Sigmoid colon (tissue), 6 donors: ENCODE measurements at regions not wholly inside any gene's neighbourhood (a gene's known extent, or its start where the extent isn't known, plus 50 kb on each side); places are given as distances from the start of the nearest gene placed in this dataset.

Experiments used
- DNase-seq: peaks from one replicate; pipeline ENCODE4 v3.0.0-alpha.2; 2019
- H3K27ac ChIP-seq, 4 donors: fragments of 200-600 bp; sonication (generic); one replicate each; pipeline ENCODE4 v1.5.1; 2016 to 2019; ENCODE audit warnings: mild to moderate bottlenecking in 1 of 4
- H3K27me3 ChIP-seq, 3 donors: fragments of 200-600 bp; sonication (generic); one replicate each; pipeline ENCODE4 v1.5.1; 2019; ENCODE audit warnings: mild to moderate bottlenecking in 1 of 3
- H3K36me3 ChIP-seq, 4 donors: fragments of 200-600 bp; sonication (generic); one replicate each; pipeline ENCODE4 v1.5.1; 2016 to 2019
- H3K4me1 ChIP-seq, 4 donors: fragments of 200-600 bp; sonication (generic); one replicate each; pipeline ENCODE4 v1.5.1; 2017 to 2019
- H3K4me3 ChIP-seq, 4 donors: fragments of 200-600 bp; sonication (generic); one replicate each; pipeline ENCODE4 v1.5.1; 2017 to 2019; ENCODE audit warnings: mild to moderate bottlenecking in 2 of 4, moderate library complexity in 1 of 4
- H3K9me3 ChIP-seq, 4 donors: fragments of 200-600 bp in 3 of 4; sonication (generic) in 3 of 4; one replicate each; pipeline versions ENCODE4 v1.5.1 to v1.6.1; 2013 to 2019
- EP300 ChIP-seq, 4 donors: sonication (generic); formaldehyde crosslinking; IDR thresholded peaks; one replicate each; pipeline ENCODE4 v1.6.1; 2017; ENCODE audit warnings: antibody characterized with exemption in 4 of 4
- POLR2A ChIP-seq, 2 donors: fragments of 450-650 bp; IDR thresholded peaks; one replicate each; pipeline ENCODE4 v1.6.1; 2016; ENCODE audit warnings: antibody characterized with exemption in 2 of 2, mild to moderate bottlenecking in 2 of 2, moderate library complexity in 2 of 2
- POLR2AphosphoS5 ChIP-seq, 4 donors: sonication (generic); formaldehyde crosslinking; IDR thresholded peaks; one replicate each; pipeline ENCODE4 v1.6.1; 2017; ENCODE audit warnings: antibody characterized with exemption in 4 of 4
- WGBS, 2 donors: extraction: QIAGEN DNeasy Blood & Tissue Kit; methylation state at CpG; one replicate each; pipeline ENCODE4 v1.1.7; 2013; 5-methylcytosine and 5-hydroxymethylcytosine counted together
- intact Hi-C: fragments of 100-400 bp; cut with DNase I; formaldehyde crosslinking; loops from one replicate; pipeline ENCODE4 v1.15.1; 2023
- TF ChIP-seq, protein P1 (sequence below), 4 experiments: fragments of 450-650 bp in 3 of 4; fragments of 200-600 bp in 1 of 4; IDR thresholded peaks; one replicate each; pipeline ENCODE4 v1.5.1; 2016 to 2019; ENCODE audit warnings: antibody characterized with exemption in 4 of 4, mild to moderate bottlenecking in 3 of 4, moderate library complexity in 2 of 4
- donor health status: healthy with polysubstance abuse.
- donor health status: healthy.

DNA sequence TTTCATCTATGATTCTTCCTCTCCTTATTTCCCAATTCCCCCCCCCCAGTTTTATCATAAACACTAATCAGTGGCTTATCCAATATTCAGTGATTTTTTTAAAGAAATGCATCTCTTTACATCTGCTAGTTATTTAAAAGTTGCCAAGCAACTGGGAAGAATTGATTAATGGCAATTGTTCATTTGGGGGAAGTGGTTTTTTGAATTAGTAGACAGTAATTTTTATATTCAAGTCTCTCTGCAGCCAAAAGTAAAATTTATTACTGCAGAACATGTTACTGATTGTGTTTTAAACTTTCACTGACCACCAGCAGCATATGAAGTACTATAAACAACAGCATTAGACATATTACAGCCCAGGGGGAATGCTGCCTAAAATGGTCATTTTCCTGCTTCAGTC is 308.8 kb upstream of the NREP start:
- no peaks in the 10 kb centered on the region for H3K4me1 ChIP-seq
- H3K9me3 ChIP-seq: no peaks in the 10 kb centered on the region
- no peak for TF ChIP-seq EP300 (IDR thresholded peaks at IDR 0.05)
- no peak for TF ChIP-seq POLR2AphosphoS5 (IDR thresholded peaks at IDR 0.05)
- TF ChIP-seq, protein P1, sequence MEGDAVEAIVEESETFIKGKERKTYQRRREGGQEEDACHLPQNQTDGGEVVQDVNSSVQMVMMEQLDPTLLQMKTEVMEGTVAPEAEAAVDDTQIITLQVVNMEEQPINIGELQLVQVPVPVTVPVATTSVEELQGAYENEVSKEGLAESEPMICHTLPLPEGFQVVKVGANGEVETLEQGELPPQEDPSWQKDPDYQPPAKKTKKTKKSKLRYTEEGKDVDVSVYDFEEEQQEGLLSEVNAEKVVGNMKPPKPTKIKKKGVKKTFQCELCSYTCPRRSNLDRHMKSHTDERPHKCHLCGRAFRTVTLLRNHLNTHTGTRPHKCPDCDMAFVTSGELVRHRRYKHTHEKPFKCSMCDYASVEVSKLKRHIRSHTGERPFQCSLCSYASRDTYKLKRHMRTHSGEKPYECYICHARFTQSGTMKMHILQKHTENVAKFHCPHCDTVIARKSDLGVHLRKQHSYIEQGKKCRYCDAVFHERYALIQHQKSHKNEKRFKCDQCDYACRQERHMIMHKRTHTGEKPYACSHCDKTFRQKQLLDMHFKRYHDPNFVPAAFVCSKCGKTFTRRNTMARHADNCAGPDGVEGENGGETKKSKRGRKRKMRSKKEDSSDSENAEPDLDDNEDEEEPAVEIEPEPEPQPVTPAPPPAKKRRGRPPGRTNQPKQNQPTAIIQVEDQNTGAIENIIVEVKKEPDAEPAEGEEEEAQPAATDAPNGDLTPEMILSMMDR (IDR thresholded peaks at IDR 0.05): no peak
- no peak for TF ChIP-seq POLR2A (IDR thresholded peaks at IDR 0.05)
- no peaks in the 10 kb centered on the region for H3K36me3 ChIP-seq
- no peaks in the 10 kb centered on the region for H3K27me3 ChIP-seq
- intact Hi-C loops: no loop called here
- DNase-seq: no peak
- no peak overlapping the region for H3K4me3 ChIP-seq
- no peak overlapping the region for H3K27ac ChIP-seq

DNA sequence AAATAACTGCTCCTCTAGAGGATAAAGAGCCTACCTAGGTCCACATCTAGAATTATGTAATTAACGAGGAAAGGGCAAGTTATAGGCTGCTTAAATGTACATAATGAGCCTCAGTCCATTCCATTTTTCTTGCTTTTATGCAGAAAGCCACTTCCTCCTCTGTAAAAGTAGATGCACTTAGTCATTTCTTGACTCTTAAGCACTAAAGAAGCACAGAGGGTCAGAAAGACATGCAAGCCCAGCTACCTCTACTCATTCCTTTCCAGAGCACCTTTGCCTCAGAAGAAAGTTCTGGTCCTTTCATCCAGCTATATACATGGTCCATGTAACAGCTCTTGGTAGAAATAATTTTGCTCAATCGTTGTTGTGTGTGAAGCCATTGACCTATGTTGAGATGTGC is 308.0 kb upstream of the NREP start:
- intact Hi-C loops: no loop called here
- Histone ChIP-seq H3K9me3 (no peaks in the 10 kb centered on the region), H3K36me3 (no peaks in the 10 kb centered on the region), H3K27me3 (no peaks in the 10 kb centered on the region), H3K27ac (no peak overlapping the region), H3K4me1 (no peaks in the 10 kb centered on the region), H3K4me3 (no peak overlapping the region)
- TF ChIP-seq POLR2A (IDR thresholded peaks at IDR 0.05) (no peak), POLR2AphosphoS5 (IDR thresholded peaks at IDR 0.05) (no peak), EP300 (IDR thresholded peaks at IDR 0.05) (no peak)
- TF ChIP-seq, protein P1 (IDR thresholded peaks at IDR 0.05): no peak
- DNase-seq: no peak
- WGBS, 2 donors: 45 to 73% methylated on average over 2 of the region's 2 CpGs

DNA sequence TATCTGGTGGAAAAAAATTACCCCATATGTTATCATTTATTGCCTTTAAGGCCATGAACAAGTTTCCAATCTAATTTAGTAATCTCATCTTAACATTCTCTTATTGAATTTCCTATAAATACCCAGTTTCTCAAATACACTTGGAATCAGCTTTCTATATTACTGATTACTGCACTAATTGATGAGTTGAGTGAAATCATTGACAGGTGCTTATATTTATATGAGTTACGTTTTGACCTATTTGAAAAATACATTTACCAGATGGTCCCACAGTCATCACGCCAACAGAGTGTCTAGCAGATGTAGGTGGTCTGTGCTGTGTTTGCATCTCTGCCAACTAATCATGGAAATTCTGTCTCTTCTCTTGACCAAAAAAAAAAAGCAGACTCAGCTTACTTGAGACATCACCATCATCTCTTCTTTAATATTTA is 307.3 kb upstream of the NREP start:
- TF ChIP-seq POLR2AphosphoS5 (IDR thresholded peaks at IDR 0.05) (no peak), POLR2A (IDR thresholded peaks at IDR 0.05) (no peak), EP300 (IDR thresholded peaks at IDR 0.05) (no peak)
- TF ChIP-seq, protein P1 (IDR thresholded peaks at IDR 0.05): no peak
- no peak for DNase-seq
- Histone ChIP-seq H3K4me3 (no peak overlapping the region), H3K36me3 (no peaks in the 10 kb centered on the region), H3K9me3 (no peaks in the 10 kb centered on the region), H3K27me3 (no peaks in the 10 kb centered on the region), H3K4me1 (no peaks in the 10 kb centered on the region), H3K27ac (no peak overlapping the region)
- intact Hi-C loops: no loop called here
- WGBS, 2 donors: 79 to 88% methylated on average over 2 of the region's 2 CpGs

DNA sequence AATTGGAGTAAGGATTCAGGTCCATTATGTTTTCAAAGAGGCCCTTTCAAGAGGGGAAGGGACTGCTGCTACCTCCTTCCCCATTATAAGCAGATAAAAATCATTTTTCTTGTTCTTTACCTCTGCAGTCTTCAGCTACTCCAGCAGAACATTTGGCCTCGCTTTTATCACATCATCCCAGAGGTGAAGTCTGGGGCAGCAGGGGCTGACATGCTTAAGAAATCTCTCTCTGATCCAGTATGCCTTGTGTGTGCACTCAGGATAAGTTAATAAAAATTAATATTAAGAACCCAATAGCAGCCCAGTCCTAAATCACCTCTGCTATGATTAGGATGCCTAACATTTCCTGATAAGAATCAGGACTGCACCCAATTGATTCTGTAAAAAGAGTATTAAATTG is 306.9 kb upstream of the NREP start:
- no peaks in the 10 kb centered on the region for H3K4me1 ChIP-seq
- H3K36me3 ChIP-seq: no peaks in the 10 kb centered on the region
- no peak overlapping the region for H3K4me3 ChIP-seq
- WGBS, 2 donors: 75 to 77% methylated on average over 1 of the region's 1 CpG
- no peak overlapping the region for H3K27ac ChIP-seq
- H3K27me3 ChIP-seq: no peaks in the 10 kb centered on the region
- no peak for DNase-seq
- TF ChIP-seq POLR2AphosphoS5 (IDR thresholded peaks at IDR 0.05) (no peak), EP300 (IDR thresholded peaks at IDR 0.05) (no peak)
- TF ChIP-seq, protein P1 (IDR thresholded peaks at IDR 0.05): no peak
- no peaks in the 10 kb centered on the region for H3K9me3 ChIP-seq
- intact Hi-C loops: no loop called here

DNA sequence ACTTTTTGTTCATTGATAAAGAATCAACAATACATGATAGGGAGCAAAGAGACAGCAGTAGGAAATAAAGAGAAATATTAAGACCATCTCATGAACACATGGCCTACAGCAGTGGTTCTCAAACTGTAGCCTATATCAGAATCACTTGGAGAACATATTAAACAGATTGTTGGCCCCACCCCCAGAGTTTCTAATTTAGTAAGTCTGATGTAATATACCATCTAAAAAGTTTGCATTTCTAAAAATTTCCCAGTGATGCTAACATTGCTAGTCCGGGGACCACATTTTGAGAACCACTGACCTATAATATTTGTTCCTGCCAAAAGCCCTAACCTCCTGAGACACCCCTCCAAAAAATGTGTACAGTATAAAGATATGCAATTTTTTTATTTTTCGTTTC is 306.2 kb upstream of the NREP start:
- H3K27ac ChIP-seq: no peak overlapping the region
- no peak for DNase-seq
- H3K9me3 ChIP-seq: no peaks in the 10 kb centered on the region
- no peaks in the 10 kb centered on the region for H3K27me3 ChIP-seq
- intact Hi-C loops: no loop called here
- no peaks in the 10 kb centered on the region for H3K4me1 ChIP-seq
- no peak overlapping the region for H3K4me3 ChIP-seq
- TF ChIP-seq, protein P1 (IDR thresholded peaks at IDR 0.05): no peak
- TF ChIP-seq EP300 (IDR thresholded peaks at IDR 0.05): no peak
- TF ChIP-seq POLR2A (IDR thresholded peaks at IDR 0.05): no peak
- TF ChIP-seq POLR2AphosphoS5 (IDR thresholded peaks at IDR 0.05): no peak
- 56 to 79% methylated on average over 2 of the region's 2 CpGs for WGBS, 2 donors
- no peaks in the 10 kb centered on the region for H3K36me3 ChIP-seq
